ENCODE measurements at regions not wholly inside any gene's neighbourhood (a gene's known extent, or its start where the extent isn't known, plus 50 kb on each side); places are given as distances from the start of the nearest gene placed in this dataset.
"Not testable (repeated sequence)": the region's sequence is repeated elsewhere in the genome, so short reads cannot be mapped to it uniquely, and the experiment has no call there.

DNA sequence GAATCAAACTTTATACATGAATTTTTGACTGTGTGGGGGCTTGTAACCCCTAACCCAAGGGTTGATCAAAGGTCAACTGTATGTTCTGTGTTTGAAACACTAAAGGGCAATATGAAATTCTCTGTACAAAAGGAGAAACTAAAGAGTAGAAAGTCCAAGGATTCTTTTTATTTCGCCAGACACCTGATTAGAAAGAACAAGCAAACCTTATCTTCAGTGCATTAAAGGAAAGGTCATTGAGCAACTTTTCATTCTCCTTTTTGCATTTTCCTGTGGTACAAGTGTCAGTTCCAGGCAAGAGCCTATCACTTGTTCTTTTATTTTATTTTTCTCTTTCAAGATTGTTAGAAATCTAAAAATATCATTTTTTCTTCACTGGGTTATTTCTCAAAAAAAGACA is 430.1 kb upstream of the EPHA3 start:
- no peak for DNase-seq (ENCODE audit: low read depth)

DNA sequence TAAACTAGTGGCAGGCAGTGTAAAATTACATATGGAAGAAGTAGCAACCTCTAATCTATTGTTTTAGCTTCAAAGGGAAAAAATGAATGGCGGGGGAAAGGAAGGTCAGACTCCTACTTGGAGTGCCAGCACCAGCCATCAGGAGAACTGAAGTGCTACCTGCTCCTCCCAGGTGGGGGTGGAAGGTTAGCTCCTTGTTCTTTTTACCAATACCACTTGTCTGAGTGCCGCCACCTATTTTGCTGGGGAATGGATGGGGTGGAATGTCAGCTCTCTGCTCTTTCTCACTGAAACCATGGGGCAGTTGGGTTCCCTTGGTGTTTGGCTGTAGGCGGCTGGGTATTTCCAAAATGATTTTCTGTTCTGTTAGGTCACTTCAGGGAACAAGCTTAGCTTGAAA is 428.7 kb upstream of the EPHA3 start:
- no peak for DNase-seq (ENCODE audit: low read depth)

DNA sequence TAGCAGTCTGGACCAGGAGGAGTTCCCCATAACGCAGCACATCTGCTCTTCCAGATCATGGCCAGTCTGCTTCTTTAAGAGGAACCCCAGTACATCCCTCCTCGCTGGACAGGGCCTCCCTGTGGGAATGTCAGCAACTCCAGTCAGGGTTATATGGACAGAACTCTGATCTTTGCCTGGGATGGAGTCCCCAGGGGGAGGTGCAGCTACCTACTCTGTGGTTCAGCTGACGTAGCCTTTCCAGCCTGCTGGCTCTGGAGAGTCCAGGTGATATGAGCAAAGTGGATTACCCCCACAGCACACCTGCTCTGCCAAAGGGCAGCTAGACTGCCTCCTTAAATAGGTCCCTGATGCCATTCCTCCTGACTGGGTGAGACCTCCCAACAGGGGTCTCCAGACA is 417.1 kb upstream of the EPHA3 start:
- no peak for DNase-seq (ENCODE audit: low read depth)

DNA sequence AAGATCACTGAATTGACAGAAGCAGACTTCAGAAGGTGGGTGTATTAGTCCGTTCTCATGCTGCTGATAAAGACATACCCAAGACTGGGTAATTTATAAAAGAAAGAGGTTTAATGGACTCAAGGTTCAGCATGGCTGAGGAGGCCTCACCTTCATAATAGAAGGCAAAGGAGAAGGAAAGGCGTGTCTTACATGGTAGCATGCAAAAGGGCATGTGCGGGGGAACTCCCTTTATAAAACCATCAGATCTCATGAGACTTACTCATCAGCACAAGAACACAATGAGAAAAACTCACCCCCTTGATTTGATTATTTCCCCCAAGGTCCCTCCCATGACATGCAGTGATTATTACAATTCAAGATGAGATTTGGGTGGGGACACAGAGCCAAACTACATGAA is 416.3 kb upstream of the EPHA3 start:
- DNase-seq (ENCODE audit: low read depth), result no peak

DNA sequence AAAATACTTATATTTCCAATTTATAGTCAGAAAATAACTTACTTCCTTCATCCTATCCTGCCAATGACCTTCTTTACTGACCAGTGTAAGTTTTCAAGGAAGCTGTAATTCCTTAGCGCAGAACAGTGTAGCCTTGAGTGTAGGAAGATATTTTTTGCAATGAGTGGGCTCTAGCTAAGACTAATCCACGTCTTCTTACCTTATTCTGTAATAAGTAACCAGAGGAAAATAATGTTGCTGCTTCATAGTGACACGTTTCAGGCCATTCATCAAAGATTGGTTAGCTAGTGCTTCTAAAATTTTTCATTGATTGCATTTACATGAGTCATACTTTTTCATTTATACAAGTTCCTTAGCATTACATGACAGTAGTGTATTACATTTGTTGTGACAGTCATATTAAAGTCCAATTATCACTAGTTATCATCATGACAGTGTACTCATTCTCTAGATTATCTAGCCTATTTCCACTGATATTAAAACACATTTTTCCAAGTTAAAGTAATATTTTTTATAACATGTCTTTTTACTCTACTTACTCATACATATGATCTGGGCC is 403.8 kb upstream of the EPHA3 start:
- DNase-seq (ENCODE audit: low read depth), result no peak

DNA sequence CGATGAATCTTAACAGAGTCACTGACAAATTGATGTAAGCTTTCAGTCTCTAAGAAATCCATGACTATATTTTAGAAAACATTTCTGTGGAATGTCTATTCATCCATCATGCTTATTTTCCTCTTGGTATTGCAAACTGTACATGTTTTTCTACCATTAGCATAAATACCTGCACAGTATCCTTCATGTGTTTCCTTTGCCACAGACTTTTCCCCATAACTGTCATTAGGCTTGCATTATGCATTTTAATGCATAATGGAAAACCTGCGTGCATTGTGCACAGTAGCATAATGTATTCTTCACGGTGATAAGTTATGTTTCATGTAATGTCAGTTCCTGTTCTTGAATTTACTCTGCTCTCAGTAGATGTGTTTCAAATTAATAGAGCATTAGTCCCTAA is 403.1 kb upstream of the EPHA3 start:
- DNase-seq (ENCODE audit: low read depth), result no peak

DNA sequence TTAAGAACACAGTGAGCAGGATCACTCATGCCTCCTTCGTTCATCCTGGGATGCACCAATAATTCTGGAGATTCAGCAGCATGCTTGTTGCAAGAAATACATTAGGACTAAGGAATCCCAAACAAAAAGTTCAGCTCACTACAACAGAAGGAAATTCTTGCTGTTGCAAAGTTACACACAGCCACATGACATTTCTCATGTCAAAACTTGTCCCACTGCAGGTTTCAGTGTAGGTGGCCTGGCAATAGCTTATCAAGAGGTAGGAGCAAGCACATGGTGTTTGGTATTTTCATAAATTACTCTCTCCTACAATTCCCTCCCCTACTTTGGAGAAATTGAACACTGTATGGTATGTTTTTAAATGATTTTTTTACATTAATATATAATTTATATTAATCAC is 399.6 kb upstream of the EPHA3 start:
- DNase-seq (ENCODE audit: low read depth), result no peak

DNA sequence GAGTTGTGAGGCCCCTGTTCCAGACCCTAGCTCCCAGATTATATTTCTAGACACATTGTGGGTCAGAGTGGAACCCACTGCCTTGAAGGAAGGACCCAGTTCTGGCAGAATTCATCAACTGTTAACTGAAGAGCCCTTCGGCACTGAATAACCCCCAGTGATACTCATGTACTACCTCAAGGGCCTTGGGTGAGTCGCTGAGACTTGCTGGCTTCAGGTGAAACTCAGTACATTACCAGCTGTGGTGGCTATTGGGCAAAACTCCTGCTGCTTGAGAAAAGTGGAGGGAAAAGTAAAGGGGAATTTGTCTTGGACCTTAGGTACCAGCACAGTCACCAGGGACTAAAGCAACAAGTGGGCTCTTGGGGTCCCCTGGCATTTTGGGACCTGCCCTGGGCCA is 394.9 kb upstream of the EPHA3 start:
- DNase-seq (ENCODE audit: low read depth), result no peak

DNA sequence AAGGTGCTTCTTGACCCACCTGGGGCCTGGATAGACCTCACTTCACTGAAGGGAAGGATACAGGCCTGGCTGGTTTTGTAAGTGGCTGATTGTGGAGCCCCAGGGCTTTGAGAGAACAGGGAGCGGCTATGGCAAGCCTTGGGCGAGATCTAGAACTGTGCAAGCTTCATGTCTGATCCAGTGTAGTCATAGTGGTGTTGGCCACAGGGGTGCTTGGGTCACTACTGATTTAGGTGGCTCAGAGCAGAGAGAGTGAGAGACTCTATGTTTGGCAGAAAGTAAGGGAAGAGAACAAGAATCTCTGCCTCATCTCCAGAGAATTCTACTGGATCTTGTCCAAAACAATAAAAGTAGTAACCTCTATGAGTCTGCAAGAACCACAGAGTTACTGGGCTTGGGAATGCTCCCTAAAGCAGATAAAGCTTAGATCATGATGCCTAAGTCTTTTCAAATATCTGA is 394.2 kb upstream of the EPHA3 start:
- no peak for DNase-seq (ENCODE audit: low read depth)

DNA sequence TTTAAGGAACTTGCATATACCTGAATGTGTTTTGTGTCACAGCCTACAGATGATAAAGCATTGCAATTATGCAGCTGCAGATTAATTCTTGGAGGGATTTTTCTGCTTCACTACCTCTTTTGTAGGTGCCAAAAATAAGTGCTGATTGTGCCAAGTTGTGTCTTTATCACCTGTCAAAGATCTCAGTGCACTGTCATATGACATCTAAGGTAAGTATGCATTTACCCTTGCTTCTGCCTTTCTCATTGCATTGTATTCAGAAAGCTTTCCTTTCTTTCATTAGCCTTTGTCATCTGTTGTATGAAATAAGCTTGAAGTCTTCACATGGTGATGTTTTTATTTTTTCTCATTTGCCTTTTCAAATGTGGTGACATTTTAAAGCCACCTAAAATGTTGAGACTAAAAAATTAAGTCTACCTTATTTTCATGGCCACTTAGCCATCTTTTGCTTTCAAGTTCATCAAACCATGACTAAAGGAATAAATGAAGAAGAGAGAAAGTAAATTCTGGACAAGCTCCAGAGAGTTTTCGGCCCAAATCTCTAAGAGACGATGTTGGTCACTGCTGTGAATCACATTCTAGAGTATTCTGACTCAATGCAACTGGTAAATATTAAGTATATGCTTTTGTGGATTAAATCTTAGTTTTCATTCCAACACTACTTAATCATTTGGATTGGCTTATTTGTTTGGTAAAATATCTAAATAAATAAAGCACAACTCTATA is 381.8 kb upstream of the EPHA3 start:
- DNase-seq (ENCODE audit: low read depth), result no peak

DNA sequence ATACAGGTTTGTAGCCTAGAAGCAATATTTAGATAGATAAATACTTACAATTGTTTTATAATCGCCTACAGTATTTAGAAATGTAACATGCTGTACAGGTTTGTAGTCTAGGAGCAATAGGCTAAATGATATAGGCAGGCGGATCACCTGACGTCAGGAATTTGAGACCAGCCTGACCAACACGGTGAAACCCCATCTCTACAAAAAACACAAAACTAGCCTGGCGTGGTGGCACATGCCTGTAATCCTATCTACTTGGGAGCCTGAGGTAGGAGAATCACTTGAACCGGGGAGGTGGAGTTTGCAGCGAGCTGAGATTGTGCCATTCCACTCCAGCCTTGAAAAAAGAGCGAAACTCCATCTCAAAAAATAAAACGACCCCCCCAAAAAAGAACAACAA is 375.2 kb upstream of the EPHA3 start:
- no peak for DNase-seq (ENCODE audit: low read depth)

DNA sequence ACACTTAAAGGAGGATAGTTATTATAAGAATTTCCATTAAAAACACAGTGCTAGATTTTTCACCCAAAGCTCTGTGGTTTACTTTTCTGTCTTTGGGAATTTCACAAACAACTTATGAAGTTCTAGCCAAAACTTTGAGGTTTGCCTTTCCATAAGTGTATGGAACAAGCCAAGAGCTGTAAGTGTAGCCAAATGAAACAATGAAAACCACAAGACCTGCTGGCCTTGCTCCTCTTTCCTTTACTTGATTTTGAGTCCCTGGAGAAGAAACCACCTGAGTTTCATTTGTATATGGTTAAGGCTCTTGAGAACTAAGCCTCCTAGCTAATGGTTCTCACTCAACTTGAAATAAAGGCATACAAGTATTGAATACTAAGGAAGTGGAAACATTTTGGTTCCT is 365.3 kb upstream of the EPHA3 start:
- no peak for DNase-seq (ENCODE audit: low read depth)

DNA sequence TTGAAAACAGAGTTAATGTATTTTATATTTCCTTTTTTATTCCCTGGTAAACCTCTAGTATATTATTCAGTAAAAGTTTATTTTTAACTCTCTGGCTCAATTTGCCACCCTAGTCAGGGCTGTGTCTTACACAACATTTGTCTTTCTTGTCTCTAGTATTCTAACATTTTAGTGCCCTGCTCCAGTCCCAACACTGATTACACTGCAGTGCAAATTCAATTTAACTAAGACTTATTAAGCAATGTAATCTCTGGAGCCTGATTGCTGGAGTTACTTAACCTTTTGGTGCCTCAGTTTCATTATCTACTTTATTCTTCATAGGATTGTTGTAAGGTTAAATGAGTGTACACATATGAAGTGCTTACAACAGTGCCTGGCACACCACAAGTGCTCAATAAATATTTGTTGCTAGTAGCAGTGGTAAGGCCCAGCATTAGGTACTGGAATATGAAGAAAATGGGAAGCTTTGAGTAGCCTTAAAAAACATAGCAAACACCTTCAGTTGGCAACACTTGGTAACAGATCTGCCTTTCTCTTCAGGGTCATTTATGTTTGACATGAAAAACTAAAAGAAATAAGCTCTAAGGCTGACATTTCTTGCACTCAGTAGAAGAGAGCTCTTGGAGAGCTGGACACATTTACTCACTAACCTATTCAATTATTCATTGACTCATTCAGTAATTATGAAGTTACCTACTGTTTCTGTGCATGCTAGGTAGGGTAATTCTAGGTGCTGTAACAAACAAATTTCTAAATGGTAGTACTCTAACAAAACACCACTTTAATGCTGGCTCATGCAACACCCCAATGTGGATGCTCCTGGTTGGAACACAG is 364.5 kb upstream of the EPHA3 start:
- no peak for DNase-seq (ENCODE audit: low read depth)

DNA sequence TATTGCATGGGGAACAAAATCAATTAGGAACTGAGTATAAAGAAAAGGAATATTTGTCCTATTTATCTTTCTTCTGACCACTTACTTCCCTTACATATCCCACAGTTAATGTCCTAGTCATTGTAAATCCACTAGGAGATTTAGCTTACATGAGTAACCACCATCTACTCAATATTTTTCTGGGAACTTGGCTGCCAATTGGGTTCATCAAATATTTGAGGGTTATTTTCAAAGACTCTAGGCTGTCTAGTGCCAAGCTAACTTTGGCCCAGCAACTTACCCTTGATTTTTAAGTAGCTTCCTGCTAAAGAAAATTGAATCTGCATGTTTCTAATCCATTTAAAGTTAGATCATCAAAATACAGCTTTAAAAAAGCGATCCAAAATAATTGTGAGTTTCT is 362.5 kb upstream of the EPHA3 start:
- DNase-seq (ENCODE audit: low read depth), result no peak

DNA sequence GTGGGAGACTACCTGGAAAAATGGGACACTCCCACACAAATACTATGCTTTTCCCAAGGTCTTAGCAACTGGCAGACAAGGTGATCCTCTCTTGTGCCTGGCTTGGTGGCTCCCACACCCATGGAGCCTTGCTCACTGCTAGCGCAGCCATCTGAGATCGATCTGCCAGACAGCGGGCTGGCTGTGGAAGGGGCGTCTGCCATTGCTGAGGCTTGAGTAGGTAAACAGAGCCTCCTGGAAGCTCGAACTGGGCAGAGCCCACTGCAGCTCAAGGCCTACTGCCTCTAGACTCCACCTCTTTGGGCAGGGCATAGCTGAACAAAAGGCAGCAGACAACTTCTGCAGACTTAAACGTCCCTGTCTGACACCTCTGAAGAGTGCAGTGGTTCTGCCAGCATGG is 360.3 kb upstream of the EPHA3 start:
- DNase-seq (ENCODE audit: low read depth), result not testable (repeated sequence)

DNA sequence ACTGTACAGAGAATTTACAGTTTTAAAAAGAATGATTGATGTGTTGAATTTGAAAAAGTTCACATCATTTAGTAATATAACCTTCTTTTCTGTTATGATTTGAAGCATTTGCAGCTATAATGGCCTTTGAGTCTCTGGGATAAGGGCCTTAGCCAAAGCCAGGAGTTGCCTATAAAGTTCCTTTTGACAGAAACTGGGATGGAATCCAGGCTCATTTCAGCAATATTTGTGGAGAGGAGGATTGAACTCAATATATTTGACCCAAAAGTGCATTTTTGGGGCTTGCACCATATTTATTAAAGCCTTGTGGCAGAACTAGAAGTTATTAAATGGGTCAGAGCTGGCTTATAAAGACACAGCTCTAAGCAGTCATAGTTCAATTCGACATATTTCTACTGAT is 348.7 kb upstream of the EPHA3 start:
- DNase-seq (ENCODE audit: low read depth), result no peak

DNA sequence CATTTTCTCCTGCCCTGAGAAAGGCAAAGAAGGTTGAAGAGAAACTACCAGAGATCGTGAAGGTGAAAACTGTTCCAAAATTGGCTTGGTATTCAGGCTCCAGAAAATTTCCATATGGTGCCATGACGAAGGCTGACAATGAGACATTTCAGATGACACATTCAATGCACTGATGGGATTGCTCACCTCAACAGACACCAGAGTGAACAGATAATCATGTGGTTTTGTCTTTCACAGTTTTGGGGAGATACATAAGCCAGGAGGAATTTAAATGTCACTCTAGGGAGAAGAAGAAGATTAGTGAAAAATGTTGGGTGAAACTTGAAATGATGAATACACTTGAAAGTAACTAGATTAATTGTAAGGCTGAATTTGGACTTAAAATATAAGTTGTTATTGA is 339.7 kb upstream of the EPHA3 start:
- no peak for DNase-seq (ENCODE audit: low read depth)

DNA sequence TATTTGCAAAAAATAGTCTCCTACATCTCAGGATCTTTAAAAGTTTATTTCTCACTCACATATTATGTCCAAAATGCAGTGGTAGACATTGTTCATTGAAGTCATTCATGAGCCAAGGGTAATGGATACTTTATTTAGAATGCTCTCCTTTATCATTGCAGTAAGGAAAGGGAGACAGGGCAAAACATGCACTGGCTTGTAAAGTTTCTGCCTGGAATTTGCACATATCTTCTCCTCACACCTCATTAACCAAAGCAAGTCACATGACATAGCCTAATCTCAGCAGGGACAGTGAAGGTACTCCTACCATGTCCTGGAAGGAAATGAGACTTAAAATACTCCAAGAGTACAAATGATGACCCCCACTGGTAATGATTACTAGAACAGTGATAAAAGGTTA is 333.7 kb upstream of the EPHA3 start:
- no peak for DNase-seq (ENCODE audit: low read depth)

DNA sequence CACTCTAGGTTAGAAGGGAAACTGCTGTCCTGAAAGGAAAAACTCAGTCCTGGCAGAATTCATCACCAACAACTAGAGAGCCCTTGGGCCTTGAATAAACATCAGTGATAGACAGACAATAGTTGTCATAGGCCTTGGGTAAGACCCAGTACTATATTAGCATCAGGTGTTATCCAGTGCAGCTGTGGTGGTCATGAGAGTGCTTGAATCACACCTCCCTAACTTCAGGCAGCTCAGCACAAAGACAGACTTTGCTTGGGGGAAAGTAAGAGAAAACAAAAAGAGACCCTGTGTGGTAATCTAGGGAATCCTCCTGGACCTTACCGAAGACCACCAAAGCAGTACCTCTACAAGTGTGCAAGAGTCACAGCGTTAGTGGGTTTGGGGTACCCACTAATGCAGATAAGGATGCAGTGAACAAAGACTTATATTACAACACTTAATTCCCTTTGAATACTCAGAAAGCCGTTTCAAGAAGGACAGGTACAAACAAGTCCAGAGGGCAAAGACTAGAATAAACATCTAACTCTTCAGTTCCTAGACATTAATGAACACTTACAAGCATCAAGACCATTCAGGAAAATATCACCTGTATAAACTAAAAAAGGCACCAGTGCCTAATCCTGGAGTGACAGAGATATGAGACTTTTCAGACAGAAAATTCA is 332.3 kb upstream of the EPHA3 start:
- no peak for DNase-seq (ENCODE audit: low read depth)

DNA sequence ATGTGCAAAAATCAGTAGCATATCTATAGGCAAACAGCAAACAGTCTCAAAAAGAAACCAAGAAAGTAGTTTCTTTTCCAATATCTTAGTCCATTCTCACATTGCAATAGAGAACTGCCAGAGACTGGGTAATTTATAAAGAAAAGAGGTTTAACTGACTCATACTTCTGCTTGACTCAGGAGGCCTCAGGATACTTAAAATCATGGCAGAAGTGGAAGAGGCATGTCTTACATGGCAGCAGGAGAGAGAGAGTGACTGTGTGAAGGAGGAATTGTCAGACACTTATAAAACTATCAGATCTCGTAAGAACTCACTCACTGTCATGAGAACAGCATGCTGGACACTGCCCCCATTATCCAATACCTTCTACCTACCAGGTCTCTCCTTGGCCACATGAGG is 327.9 kb upstream of the EPHA3 start:
- no peak for DNase-seq (ENCODE audit: low read depth)

DNA sequence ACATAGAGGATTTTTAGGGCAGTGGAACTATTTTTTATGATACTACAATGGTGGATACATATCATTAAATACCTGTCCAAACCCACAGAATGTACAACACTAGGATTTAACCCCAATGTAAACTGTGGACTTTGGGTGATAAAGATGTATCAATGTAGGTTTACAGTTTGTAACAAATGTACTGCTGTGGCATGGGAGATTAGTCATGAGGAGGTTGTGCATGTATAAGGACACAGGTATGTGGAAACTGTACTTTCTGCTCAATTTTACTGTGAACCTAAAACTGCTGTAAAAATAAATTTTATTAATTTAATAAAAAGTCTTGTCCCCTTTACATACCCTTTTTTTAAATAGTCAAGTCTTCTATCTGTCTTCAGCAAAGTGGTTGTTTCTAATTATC is 322.5 kb upstream of the EPHA3 start:
- DNase-seq (ENCODE audit: low read depth), result no peak

DNA sequence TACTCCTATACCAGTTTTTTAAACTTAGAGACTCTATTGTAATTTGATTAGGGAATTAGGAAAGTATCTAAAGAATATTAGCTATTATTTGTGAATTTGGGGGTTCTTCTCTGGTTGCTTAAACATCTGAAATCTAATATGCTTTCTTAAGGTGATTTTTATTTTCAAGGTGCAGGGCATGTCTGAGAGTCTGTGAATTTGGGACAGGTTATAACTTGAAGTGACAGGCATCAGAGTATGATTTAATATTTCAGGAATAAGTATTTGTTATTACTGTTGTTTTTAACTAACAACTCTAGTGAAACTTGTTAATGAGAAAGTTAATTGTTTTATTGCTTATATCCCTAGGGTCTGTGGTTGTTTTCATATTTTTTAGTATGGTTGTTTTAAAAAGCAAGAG is 321.6 kb upstream of the EPHA3 start:
- DNase-seq (ENCODE audit: low read depth), result no peak

DNA sequence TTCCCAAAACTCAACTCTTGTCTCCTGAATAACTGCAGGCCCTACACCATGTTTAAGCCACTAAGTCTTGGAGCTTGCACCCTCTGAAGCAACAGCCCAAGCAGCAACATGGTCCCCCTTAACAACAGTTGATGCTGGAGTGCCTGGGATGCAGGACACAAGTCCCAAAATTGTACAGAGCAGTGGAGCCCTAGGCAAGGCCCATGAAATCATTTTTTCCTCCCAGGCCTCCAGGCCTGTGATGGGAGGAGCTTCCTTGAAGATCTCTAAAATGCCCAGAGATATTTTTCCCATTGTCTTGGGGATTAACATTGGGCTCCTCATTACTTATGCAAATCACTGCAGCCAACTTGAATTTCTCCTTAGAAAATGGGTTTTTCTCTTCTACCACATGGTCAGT is 311.9 kb upstream of the EPHA3 start:
- DNase-seq (ENCODE audit: low read depth), result no peak
